Endothelial cell of umbilical vein (primary cell): ENCODE measurements at regions not wholly inside any gene's neighbourhood (a gene's known extent, or its start where the extent isn't known, plus 50 kb on each side); places are given as distances from the start of the nearest gene placed in this dataset.

Experiments used
- CTCF ChIP-seq, 2 donors: IDR thresholded peaks; 1 replicate in 1 of 2; 2 replicates in 1 of 2; pipeline ENCODE4 v1.5.1; 2011; ENCODE audit warnings: low read length in 2 of 2, mild to moderate bottlenecking in 2 of 2, moderate library complexity in 2 of 2, control low read depth in 1 of 2, inconsistent platforms in 1 of 2, low read depth in 1 of 2; ENCODE audit not compliant: insufficient read depth in 1 of 2; ENCODE audit errors: extremely low read depth in 1 of 2
- EZH2 ChIP-seq: IDR thresholded peaks from 2 replicates; pipeline ENCODE4 v1.6.1; 2012; ENCODE audit warnings: borderline replicate concordance, low read depth, mild to moderate bottlenecking, moderate library complexity, low read length, inconsistent platforms; ENCODE audit not compliant: severe bottlenecking
- GATA2 ChIP-seq: IDR thresholded peaks from 2 replicates; pipeline ENCODE4 v1.7.0; 2011; ENCODE audit warnings: low read depth, mild to moderate bottlenecking, moderate library complexity, mixed read lengths, low read length; ENCODE audit not compliant: insufficient read length, insufficient read depth
- POLR2A ChIP-seq: IDR thresholded peaks from 2 replicates; pipeline ENCODE4 v1.6.1; 2012; ENCODE audit warnings: low read depth, mild to moderate bottlenecking, control low read depth, low read length
- POLR2AphosphoS5 ChIP-seq: IDR thresholded peaks from 2 replicates; pipeline ENCODE4 v1.6.1; 2012; ENCODE audit warnings: low read depth, mild to moderate bottlenecking, control low read depth, low read length, moderate library complexity; ENCODE audit not compliant: insufficient read depth

DNA sequence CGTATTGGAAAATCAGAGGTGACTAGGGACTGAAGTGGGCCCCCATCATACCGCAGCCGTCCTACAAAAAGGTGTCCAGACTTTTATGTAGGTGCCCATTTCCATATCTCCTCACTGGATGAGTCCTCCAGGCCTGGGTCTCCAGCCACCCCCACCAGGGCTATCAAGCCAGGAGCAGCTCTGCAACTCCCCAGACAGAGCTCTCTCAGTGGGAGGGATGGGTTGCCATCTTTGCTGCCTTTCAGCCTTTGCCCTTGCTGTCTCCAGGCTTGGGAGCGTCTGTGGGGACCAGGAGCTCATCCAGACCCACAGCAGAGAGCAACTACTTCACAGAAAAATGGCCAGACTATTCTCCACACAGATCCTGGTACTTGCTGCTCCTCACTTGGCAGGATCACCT, 802.7 kb upstream of the IGFBP3 start:
- TF ChIP-seq POLR2A (no peak), POLR2AphosphoS5 (no peak), CTCF (IDR thresholded peaks at IDR 0.05; ENCODE audit: extremely low read depth in 1 of 2, insufficient read depth in 1 of 2, low read depth in 1 of 2, low read length in 2 of 2) (no peak), EZH2 (no peak), GATA2 (no peak)
